Vagina (tissue), 2 donors: ENCODE measurements at regions not wholly inside any gene's neighbourhood (a gene's known extent, or its start where the extent isn't known, plus 50 kb on each side); places are given as distances from the start of the nearest gene placed in this dataset.

Source experiments
- CTCF ChIP-seq, 3 experiments: fragments of 450-650 bp in 2 of 3; fragments of 200-600 bp in 1 of 3; sonication (generic) in 1 of 3; IDR thresholded peaks; one replicate each; pipeline ENCODE4 v1.5.1; 2017 to 2019; ENCODE audit warnings: antibody characterized with exemption in 3 of 3, mild to moderate bottlenecking in 2 of 3, moderate library complexity in 2 of 3
- POLR2A ChIP-seq, 2 donors: fragments of 450-650 bp; IDR thresholded peaks; one replicate each; pipeline ENCODE4 v1.6.1; 2017; ENCODE audit warnings: antibody characterized with exemption in 2 of 2, mild to moderate bottlenecking in 2 of 2, moderate library complexity in 2 of 2
- POLR2AphosphoS5 ChIP-seq, 2 donors: sonication (generic); formaldehyde crosslinking; IDR thresholded peaks; one replicate each; pipeline ENCODE4 v1.9.0; 2017; ENCODE audit warnings: antibody characterized with exemption in 2 of 2, mild to moderate bottlenecking in 2 of 2, low read depth in 1 of 2; ENCODE audit not compliant: insufficient read depth in 1 of 2

GRCh38 chr12:98144953-98145352 is 370.4 kb upstream of the TMPO start:
- TF ChIP-seq CTCF (IDR thresholded peaks at IDR 0.05) (no peak), POLR2A (IDR thresholded peaks at IDR 0.05) (no peak), POLR2AphosphoS5 (IDR thresholded peaks at IDR 0.05; ENCODE audit: insufficient read depth in 1 of 2, low read depth in 1 of 2) (no peak)
